HG02870 (cell line): ENCODE measurements at regions not wholly inside any gene's neighbourhood (a gene's known extent, or its start where the extent isn't known, plus 50 kb on each side); places are given as distances from the start of the nearest gene placed in this dataset.
"Not testable (repeated sequence)": the region's sequence is repeated elsewhere in the genome, so short reads cannot be mapped to it uniquely, and the experiment has no call there.

Source experiments
- ATAC-seq: cut with Tn5 transposase; IDR thresholded peaks from one replicate; pipeline ENCODE4 v1.9.1; 2021; ENCODE audit warnings: mild to moderate bottlenecking, moderate library complexity; ENCODE audit not compliant: unreplicated experiment

DNA sequence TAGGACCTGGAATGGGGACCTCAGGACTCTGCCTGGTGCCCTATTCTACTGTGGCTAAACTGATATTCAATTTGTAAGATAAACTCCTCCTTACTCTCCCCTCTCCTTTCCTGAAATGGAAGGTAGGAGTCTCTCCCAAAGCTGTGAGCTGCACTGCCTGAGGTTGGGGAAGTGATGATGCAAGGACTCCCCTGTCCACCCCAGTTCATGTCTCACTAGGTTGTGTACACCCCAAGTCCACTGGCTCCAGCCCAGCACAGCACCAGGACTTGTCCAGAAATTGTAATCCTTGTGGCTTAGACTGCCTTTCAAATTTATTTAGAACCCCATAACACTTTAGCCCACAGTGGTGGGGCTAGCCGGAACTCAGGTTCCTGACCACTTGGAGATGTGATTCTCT, 247.2 kb upstream of the CTBP2 start:
- ATAC-seq = no peak

DNA sequence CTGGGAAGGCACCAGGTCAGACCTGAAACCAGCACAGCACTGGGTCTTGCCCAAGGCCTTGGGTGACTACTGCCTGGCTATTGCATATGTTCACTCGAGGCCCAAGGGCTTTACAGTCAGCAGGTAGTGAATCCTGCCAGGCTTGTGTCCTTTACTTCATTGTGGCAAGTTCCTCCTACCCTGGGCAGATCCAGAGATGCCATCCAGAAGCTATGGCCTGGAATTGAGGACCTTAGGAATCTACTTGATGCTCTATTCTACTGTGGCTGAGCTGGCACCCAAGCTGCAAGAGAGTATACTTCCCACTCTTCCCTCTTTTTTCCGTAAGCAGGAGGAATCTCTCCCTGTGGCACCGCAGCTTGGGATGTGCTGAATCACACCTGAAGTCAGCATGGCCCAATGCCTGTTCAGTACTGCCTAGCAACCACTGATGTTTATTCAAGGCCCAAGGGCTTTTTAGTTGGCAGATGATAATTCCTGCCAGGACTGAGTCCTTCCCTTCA, 246.7 kb upstream of the CTBP2 start:
- no peak for ATAC-seq

DNA sequence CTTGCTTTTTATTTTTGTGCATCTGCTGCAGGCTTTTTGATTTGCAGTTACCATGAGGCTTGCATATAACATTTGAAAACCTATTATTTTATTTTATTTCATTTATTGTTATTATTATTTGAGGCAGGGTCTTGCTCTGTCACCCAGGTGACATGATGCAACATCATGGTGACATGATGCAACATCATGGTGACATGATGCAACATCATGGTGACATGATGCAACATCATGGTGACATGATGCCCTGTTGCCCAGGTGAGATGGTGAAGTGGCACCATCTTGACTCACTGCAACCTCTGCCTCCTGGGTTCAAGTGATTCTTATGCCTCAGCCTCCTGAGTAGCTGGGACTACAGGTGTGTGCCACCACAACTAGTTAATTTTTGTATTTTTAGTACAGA, 244.5 kb upstream of the CTBP2 start:
- not testable (repeated sequence) for ATAC-seq

DNA sequence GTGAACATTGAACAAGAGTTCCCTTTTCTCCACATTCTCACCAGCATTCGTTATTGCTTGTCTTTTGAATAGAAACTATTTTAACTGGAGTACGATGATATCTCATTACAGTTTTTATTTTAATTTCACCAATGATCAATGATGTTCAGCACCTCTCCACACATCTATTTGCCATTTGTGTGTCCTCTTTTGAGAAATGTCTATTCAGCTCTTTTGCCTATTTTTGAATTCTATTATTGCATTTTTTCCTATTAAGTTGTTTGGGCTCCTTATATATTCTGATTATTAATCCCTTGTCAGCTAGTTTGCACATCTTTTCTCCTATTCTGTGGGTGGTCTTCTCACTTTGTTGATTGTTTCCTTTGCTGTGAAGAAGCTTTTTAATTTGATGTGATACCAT, 241.1 kb upstream of the CTBP2 start:
- ATAC-seq = no peak

DNA sequence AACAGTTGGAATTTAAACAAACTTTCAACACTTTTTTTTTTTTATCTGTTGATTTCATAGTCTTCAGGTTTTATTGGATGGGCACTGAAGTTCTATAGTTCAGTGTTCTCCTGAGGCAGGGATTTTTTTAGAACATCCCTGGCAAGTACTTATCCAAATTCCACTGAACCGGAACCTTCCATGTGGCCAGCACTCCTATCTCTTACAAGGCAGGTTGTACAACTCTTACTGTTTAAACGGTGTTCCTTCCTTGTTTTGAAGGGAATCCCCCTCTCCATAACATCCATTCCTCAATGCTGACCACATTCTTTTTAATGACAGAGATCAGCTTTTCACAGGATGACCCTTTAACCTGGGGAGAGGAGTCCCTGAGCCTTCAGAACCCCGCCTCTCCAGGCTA, 238.9 kb upstream of the CTBP2 start:
- ATAC-seq = no peak

DNA sequence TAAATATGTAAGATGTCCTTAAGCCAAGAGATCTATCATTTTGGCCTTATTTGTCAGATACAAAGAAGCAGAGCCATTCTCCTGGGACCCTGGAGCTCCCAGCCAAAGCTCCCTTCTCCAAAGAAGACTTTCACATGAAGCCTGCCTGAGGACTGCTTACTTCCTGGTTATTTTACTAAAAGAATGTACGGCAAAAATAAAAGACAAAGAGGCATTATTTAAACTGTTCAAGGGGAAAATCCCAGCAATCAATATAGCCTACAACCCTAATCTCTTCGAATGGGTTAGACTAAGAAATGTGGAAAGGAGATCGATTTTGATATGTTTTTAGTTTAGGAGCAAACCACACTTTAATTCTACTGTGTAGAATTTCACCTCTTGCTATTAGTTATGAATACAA, 237.9 kb upstream of the CTBP2 start:
- ATAC-seq = no peak

DNA sequence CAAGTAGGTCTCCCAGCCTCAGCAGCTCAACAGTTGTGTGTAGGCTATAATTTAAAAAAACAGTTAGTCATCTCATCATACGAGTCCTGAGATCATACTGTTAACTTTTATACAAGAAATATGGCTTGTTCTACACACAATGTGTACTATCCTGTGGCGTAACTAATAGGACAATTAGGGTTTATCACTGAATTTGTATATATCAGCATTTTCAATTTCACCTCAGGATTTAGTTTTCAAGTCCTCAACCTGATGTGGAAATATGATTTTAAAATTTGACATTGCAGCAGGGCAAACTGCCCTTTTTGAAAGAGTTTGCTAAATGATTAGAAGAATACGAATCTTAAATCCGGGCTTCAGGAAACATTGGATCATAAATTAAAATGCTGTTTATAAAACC, 237.2 kb upstream of the CTBP2 start:
- ATAC-seq = no peak

DNA sequence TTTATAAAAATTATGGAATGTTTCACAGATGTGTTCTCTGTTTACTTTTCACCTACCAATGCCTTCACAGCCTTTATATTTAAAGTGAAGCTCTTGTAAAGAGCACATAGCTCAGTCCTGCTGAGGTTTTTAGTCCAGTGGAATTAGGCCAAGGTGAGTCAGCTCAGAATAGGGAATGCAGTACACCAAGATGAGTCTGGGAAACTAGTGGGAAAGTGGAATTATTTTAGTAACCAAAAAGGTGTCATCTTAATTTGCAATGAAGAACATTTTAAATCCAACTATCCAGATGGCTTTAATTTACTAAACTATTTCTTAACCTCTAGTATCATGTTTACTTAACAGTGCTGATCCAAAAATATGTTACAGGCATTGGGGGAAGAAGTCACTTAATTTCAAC, 236.3 kb upstream of the CTBP2 start:
- no peak for ATAC-seq

DNA sequence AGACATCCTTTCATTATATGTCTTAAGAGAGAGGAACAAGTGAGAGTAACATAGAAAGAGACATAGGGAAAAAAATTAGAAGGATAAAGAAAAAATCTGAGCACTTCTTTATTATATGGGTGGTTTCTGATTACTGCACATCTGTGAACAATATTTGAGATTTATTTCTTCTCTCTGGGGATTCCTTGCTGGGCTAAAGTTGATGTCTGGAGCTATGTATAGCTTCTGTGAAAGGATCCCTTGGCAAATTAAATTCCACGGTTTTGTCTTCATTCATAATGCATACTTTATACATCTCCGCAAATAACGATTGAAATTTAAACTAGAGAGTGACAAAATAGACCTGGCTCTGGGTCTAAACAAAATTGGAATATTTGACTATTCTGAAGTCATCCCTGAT, 232.2 kb upstream of the CTBP2 start:
- no peak for ATAC-seq

DNA sequence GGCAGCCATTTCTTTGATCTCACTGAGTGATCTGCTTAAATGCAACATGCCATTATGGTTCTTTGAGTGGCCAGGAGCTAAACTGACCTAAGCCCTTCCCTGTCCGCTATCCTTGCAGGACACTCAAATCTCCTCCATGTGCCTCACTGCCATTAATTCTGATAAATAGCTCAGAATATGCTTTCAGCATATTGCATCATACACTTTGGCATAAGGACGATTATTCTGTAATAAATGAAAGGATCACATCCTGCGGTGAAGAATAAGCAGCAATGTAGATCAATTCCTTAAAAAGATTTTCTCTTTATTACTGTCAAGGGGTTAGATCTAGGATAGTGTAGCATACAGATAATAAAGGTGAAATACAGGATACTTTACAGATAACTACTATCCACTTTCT, 231.8 kb upstream of the CTBP2 start:
- ATAC-seq = no peak

DNA sequence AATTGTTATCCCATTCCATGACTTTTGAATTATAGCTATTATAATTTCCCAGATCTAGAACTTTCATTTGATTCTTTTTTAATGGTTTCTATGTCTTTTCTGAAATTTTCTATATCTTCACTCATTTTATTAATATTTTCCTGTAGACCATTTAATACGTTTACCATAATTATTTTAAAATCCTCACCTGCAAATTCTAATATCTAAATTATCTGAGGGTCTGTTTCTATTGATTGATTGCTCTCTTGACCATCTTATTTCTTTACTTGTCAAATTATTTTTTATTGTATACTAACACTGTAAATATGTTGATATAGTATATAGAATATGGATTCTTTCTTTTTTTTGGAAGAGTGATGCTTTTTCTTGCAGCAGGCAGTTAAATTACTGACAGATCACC, 229.3 kb upstream of the CTBP2 start:
- ATAC-seq = no peak

DNA sequence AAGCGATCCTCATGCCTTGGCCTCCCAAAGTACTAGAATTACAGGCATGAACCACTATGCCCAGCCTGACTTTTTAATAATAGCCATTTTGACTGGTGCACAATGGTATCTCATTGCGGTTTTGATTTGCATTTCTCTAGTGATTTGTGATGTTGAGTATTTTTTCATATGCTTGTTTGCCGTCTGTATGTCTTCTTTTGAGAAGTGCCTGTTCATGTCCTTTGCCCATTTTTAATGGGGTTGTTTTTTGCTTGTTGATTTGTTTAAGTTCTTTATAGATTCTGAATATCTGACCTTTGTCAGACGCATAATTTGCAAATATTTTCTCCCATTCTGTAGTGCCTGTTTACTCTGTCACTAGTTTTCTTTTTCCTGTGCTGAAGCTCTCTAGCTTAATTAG, 219.2 kb upstream of the CTBP2 start:
- ATAC-seq = no peak

DNA sequence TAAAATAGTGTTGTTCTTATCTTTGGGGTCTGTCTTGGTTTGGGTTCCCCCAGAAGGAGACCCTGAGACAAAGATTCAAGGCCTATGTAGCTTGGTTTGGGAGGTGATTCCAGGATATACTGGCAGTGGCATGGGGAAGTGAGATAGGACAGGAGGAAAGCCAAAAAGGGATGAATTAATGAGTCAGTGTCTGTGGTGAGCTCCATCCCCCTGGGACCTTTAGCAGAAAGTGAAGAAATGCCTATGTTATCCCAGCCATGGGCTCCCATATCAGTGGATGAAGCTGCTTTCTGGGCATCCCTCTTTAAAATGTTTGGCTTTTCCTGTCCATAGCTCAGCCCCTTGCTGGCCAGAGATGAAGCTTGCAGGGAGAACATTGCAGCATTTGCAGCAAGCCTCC, 217.0 kb upstream of the CTBP2 start:
- ATAC-seq = no peak

DNA sequence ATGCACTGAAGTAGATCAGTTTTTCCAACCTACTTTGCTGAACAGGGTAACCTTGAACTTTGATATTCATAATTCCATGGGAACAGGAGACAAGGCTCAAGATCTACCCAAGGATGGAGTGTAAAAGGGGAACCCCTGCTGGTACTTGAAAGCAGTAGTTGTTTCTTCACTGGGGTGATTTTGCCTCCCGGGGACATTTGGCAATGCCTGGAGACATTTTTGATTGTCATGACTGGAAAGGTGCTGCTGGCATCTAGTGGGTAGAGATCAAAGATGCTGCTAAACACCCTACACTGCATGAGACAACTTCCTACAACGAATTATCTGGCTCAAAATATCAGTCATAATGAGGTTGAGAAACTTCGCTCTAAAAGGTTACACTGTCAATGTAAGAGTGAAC, 214.8 kb upstream of the CTBP2 start:
- ATAC-seq = no peak

DNA sequence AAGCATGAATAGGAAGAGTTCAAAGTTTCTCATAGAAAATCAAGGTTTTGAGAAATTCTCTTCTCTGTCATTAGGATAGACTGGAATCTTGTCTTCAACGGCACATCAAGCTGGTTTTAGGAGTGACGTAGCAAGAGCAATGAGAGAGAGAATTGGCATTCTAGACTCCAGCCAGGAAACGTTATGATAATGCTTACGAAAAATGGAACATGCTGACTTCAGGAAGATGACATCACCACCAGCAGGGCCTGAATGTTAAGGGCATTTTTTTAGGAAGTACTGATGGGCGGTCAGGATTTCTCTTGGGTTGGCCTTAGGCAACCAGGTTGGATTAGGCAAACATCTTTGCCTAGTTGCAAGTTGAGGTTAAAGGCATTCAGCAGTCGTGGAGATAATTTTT, 213.2 kb upstream of the CTBP2 start:
- no peak for ATAC-seq

DNA sequence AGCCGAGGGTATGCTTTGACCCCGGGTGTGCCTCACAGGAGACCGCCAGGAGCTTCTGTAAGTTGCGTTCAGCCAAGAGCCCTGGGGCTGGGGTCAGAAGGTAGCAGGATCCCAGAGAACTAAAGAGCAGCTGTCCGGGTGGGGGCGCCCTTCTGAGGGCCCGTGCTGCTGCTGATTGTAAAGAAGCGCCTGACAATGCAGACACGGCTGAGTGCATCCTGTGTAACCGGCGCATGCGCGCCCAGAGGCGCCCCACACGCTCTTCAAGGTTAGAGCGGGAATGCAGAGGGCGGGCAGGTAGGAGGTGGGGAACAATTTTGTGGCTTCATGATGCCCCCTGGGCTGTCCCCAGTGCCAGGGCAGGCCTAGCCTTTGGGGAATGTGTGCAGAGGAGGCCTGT, 210.2 kb upstream of the CTBP2 start:
- ATAC-seq = no peak

DNA sequence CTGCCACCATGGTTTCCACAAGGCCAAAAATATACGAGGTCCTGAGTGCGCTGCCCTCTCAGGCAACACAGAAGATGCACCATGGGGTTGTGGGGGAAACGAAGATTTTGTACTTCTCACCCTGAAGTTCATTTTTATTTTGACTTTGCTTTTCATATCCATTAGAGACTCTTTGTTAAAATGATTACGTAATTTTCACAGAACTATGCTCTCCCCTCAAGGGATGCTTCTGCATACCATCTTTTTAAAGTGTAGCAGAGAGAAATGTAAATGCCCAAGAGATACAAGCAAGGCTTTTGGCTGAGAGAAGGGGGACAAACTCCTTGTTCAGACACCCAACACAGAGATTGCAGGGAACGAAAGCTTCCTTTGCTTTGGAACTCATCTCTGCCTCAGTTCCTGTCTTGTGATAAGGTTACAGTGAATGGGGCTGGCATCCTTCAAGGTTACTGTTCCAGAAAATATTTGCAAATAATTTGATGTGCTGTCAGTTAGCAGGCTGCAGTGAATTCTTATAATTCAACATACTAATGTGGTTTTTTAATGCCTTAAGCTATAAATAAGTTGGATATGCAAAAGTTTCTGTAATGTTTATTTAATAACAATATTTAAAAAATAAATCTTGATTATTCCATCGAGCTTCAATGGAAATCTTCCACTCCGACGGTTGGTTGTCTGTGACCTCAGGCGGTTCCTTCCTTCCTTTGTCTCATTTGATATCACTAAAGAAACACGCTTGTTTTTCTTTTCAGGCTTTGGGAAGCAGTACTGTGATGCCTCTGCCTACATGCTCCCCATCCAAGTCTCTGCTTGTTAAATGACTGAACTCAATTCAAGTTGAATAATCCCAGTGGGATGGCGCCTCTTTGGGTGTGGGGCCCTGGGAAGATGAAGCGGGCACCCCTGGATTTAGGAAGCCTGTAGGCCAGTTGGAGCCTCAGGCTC, 209.3 kb upstream of the CTBP2 start:
- ATAC-seq = no peak

DNA sequence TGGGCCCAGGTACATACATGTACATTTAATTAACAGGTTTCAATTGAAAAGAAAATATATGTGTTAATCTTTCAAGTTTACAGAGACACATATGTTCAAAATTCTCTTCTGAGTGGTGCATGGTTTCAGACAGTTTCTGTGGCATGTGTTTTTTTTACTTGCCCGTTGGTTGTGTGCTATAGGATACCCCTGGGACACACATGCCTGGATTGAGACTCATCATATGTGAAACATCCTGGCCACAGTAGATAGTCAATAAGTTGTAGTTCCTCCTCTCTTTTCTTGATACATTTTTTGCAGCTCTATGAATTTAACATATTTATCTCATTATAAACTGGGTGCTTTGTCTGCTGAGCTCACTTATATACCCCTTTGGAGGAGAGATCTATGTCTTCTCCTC, 207.8 kb upstream of the CTBP2 start:
- no peak for ATAC-seq

DNA sequence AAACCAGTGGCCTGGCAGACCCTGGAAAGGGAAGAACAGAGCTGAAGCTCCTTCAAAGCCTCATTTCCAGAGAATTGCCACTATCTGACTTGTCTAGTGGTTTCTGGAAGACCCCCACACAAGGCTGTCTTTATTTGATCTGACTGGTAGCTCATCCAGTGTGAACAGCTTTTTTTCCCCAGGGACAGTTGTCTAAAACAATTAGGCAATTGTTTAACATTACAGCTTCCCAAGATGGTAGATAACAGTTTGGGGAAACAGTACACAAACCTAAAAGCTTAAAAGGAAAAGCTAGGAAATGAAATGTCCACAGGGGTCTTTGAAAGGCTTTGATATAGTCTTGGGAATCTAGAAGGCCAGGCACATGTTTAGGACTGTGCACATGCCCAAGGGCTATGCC, 203.4 kb upstream of the CTBP2 start:
- no peak for ATAC-seq

DNA sequence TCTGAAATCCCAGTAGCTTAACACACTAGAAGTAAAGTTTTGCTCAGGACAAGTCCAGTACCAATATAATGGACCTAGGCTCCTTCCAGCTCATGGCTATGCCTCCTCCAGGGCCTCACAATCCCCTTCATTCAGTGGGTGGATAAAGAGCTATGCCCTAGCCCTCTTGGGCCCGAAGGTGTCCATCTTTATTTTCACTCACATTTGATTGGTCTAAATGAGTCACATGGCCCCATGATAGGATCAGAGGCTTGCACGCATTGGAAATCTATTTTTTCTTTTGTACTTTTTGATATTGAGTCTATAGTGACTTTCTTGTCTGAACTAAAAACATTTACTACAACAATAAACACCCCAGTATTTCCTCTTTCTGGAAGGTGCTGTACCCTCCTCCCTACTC, 202.6 kb upstream of the CTBP2 start:
- no peak for ATAC-seq

DNA sequence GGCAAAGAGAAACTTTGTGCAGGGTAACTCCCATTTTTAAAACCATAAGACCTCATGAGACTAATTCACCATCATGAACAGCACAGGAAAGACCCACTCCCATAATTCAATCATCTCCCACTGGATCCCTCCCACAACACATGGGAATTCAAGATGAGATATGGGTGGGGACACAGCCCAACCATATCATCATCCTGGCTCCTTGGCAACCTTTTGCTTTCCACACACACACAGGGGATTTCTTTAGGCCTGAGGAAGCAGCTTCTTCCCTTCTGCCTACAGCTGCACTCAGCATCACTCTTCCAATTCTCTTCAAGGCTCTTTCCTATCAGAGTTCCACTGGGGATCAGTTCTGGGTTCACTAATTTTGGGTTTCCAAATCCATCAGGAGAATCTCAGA, 199.0 kb upstream of the CTBP2 start:
- no peak for ATAC-seq

DNA sequence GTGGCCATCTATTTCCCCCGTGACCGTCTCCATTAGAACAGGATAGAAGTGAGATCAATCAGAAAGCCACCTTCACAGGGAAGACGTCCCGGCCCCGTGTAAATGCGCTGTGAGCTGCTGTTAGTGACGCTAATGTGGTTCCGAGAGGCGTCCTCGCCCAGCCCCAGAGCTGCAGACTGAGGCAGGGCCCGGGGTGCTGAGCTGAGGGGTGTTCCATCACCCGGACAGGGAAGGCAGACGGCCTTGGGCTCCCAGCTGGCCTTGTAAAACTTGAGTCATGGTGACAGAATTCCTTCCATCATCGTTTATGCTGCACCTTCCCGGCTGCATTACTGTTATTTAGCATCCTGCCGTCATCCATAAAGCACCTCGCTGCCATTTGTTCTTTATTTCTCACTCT, 195.3 kb upstream of the CTBP2 start:
- no peak for ATAC-seq

DNA sequence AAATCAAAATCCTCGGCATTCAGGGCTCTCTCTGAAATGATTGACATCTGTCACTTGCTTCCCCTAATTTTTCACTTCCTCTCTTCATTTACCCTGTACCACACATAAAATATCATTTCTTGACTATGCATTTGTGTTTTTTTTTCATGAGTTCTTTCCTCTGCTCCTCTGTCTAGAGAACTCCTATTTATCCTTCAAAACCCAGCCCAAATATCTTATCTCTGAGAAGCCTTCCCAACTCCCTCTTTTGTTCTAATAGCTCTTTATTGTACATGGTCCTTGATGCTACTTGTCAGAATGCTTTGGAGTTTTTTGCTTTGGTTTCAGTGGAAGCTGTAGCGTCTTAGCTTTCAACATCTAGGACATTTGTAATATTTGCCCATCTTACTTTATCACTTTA, 190.2 kb upstream of the CTBP2 start:
- ATAC-seq = no peak
